ENCODE measurements at regions not wholly inside any gene's neighbourhood (a gene's known extent, or its start where the extent isn't known, plus 50 kb on each side); places are given as distances from the start of the nearest gene placed in this dataset.

- H3K36me3 Mint-ChIP-seq (ENCODE audit: low read depth): no peaks in the 10 kb centered on the region
- no peak overlapping the region for H3K27ac Mint-ChIP-seq
- no peak overlapping the region for H3K4me3 Mint-ChIP-seq
- no peaks in the 10 kb centered on the region for H3K4me1 Mint-ChIP-seq
- no peak for ATAC-seq (replicated peaks)
- peaks cover 17% of the 10 kb centered on the region for H3K27me3 Mint-ChIP-seq
- no peaks in the 10 kb centered on the region for H3K9me3 Mint-ChIP-seq
Measured at GRCh38 chr22:27228771-27229170, 571.4 kb downstream of the MIAT start.

GRCh38 chr22:27230189-27230588 lies 571.4 kb downstream of the MN1 start:
- Mint-ChIP-seq H3K4me3 (no peak overlapping the region), H3K27me3 (peaks cover 17% of the 10 kb centered on the region), H3K9me3 (no peaks in the 10 kb centered on the region), H3K4me1 (no peaks in the 10 kb centered on the region), H3K27ac (no peak overlapping the region), H3K36me3 (ENCODE audit: low read depth) (no peaks in the 10 kb centered on the region)
- ATAC-seq (replicated peaks): no peak

GRCh38 chr22:27231266-27231665 lies 570.3 kb downstream of the MN1 start:
- no peak for ATAC-seq (replicated peaks)

GRCh38 chr22:27232077-27232476 lies 569.5 kb downstream of the MN1 start:
- Mint-ChIP-seq H3K27me3 (peaks cover 12% of the 10 kb centered on the region), H3K36me3 (ENCODE audit: low read depth) (no peaks in the 10 kb centered on the region), H3K9me3 (no peaks in the 10 kb centered on the region), H3K4me1 (no peaks in the 10 kb centered on the region), H3K4me3 (no peak overlapping the region), H3K27ac (no peak overlapping the region)
- no peak for ATAC-seq (replicated peaks)

More at GRCh38 chr22:27231266-27231665, 570.3 kb downstream of the MN1 start:
- Mint-ChIP-seq H3K27ac (no peak overlapping the region), H3K36me3 (ENCODE audit: low read depth) (no peaks in the 10 kb centered on the region), H3K4me1 (no peaks in the 10 kb centered on the region), H3K27me3 (peaks cover 15% of the 10 kb centered on the region), H3K9me3 (no peaks in the 10 kb centered on the region), H3K4me3 (no peak overlapping the region)

- Mint-ChIP-seq H3K4me1 (no peaks in the 10 kb centered on the region), H3K36me3 (ENCODE audit: low read depth) (no peaks in the 10 kb centered on the region), H3K4me3 (no peak overlapping the region), H3K27me3 (peaks cover 12% of the 10 kb centered on the region), H3K9me3 (no peaks in the 10 kb centered on the region), H3K27ac (no peak overlapping the region)
- no peak for ATAC-seq (replicated peaks)
Measured at GRCh38 chr22:27237080-27237741, 564.3 kb downstream of the MN1 start.

GRCh38 chr22:27238935-27239510 lies 562.5 kb downstream of the MN1 start:
- Mint-ChIP-seq H3K4me1 (no peaks in the 10 kb centered on the region), H3K9me3 (no peaks in the 10 kb centered on the region), H3K4me3 (no peak overlapping the region), H3K27me3 (peaks cover 8% of the 10 kb centered on the region), H3K27ac (no peak overlapping the region), H3K36me3 (ENCODE audit: low read depth) (no peaks in the 10 kb centered on the region)
- no peak for ATAC-seq (replicated peaks)

- H3K4me1 Mint-ChIP-seq: no peaks in the 10 kb centered on the region
- H3K9me3 Mint-ChIP-seq: no peaks in the 10 kb centered on the region
- H3K4me3 Mint-ChIP-seq: no peak overlapping the region
- no peak overlapping the region for H3K27ac Mint-ChIP-seq
- H3K36me3 Mint-ChIP-seq (ENCODE audit: low read depth): no peaks in the 10 kb centered on the region
- ATAC-seq (replicated peaks): no peak
- peaks cover 8% of the 10 kb centered on the region for H3K27me3 Mint-ChIP-seq
Measured at GRCh38 chr22:27239520-27239919, 562.0 kb downstream of the MN1 start.

GRCh38 chr22:27240298-27241075 lies 561.1 kb downstream of the MN1 start:
- Mint-ChIP-seq H3K9me3 (no peaks in the 10 kb centered on the region), H3K4me1 (no peaks in the 10 kb centered on the region), H3K27ac (no peak overlapping the region), H3K36me3 (ENCODE audit: low read depth) (no peaks in the 10 kb centered on the region), H3K27me3 (peaks cover 8% of the 10 kb centered on the region), H3K4me3 (no peak overlapping the region)
- ATAC-seq (replicated peaks): no peak

GRCh38 chr22:27241430-27242321 lies 559.9 kb downstream of the MN1 start:
- ATAC-seq (replicated peaks): no peak
- H3K9me3 Mint-ChIP-seq: peaks cover 5% of the 10 kb centered on the region
- peaks cover 8% of the 10 kb centered on the region for H3K27me3 Mint-ChIP-seq
- no peaks in the 10 kb centered on the region for H3K36me3 Mint-ChIP-seq (ENCODE audit: low read depth)
- no peak overlapping the region for H3K27ac Mint-ChIP-seq
- peaks cover 3% of the 10 kb centered on the region for H3K4me1 Mint-ChIP-seq
- no peak overlapping the region for H3K4me3 Mint-ChIP-seq

GRCh38 chr22:27242474-27242873 lies 559.1 kb downstream of the MN1 start:
- Mint-ChIP-seq H3K4me1 (peaks cover 9% of the 10 kb centered on the region), H3K27me3 (peaks cover 8% of the 10 kb centered on the region), H3K36me3 (ENCODE audit: low read depth) (no peaks in the 10 kb centered on the region), H3K9me3 (peaks cover 7% of the 10 kb centered on the region), H3K4me3 (no peak overlapping the region), H3K27ac (no peak overlapping the region)
- no peak for ATAC-seq (replicated peaks)

- Mint-ChIP-seq H3K9me3 (peaks cover 7% of the 10 kb centered on the region), H3K4me1 (peaks cover 9% of the 10 kb centered on the region), H3K36me3 (ENCODE audit: low read depth) (no peaks in the 10 kb centered on the region), H3K27ac (no peak overlapping the region), H3K27me3 (peaks cover 8% of the 10 kb centered on the region), H3K4me3 (no peak overlapping the region)
- ATAC-seq (replicated peaks): no peak
Measured at GRCh38 chr22:27242917-27243589, 558.5 kb downstream of the MN1 start.

GRCh38 chr22:27244328-27244727 lies 557.2 kb downstream of the MN1 start:
- no peak overlapping the region for H3K4me3 Mint-ChIP-seq
- H3K9me3 Mint-ChIP-seq: peaks cover 7% of the 10 kb centered on the region
- no peak overlapping the region for H3K27ac Mint-ChIP-seq
- H3K4me1 Mint-ChIP-seq: peaks cover 9% of the 10 kb centered on the region
- no peaks in the 10 kb centered on the region for H3K36me3 Mint-ChIP-seq (ENCODE audit: low read depth)
- H3K27me3 Mint-ChIP-seq: peaks cover 8% of the 10 kb centered on the region
- ATAC-seq (replicated peaks): no peak

- Mint-ChIP-seq H3K4me1 (peaks cover 9% of the 10 kb centered on the region), H3K27me3 (peaks cover 2% of the 10 kb centered on the region), H3K4me3 (no peak overlapping the region), H3K36me3 (ENCODE audit: low read depth) (no peaks in the 10 kb centered on the region), H3K9me3 (peaks cover 7% of the 10 kb centered on the region), H3K27ac (no peak overlapping the region)
- no peak for ATAC-seq (replicated peaks)
Measured at GRCh38 chr22:27245056-27245455, 556.5 kb downstream of the MN1 start.

GRCh38 chr22:27246558-27246957 lies 555.0 kb downstream of the MN1 start:
- H3K36me3 Mint-ChIP-seq (ENCODE audit: low read depth): no peaks in the 10 kb centered on the region
- no peak overlapping the region for H3K4me3 Mint-ChIP-seq
- ATAC-seq (replicated peaks): no peak
- peaks cover 9% of the 10 kb centered on the region for H3K4me1 Mint-ChIP-seq
- no peaks in the 10 kb centered on the region for H3K27me3 Mint-ChIP-seq
- H3K27ac Mint-ChIP-seq: no peak overlapping the region
- peaks cover 7% of the 10 kb centered on the region for H3K9me3 Mint-ChIP-seq
